ENCODE measurements at regions not wholly inside any gene's neighbourhood (a gene's known extent, or its start where the extent isn't known, plus 50 kb on each side); places are given as distances from the start of the nearest gene placed in this dataset.

DNA sequence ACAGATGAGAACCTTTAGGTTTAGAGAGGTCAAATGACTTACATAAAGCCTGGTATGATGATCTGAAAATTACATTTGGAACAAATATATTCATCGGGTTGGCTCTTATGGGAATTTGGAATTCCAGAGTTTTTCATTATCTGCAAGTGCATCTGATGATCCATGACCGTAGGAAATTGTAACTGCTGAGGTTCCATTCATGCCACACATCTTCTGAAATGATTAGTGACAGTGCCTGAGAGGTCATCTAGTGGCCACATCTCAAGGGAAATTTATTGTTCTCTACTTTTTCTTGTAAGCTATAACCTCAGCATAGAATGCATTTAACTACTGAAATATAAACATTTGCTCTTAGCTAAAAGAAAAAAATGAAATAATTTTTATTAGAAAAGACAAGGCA is 105.8 kb upstream of the NWD2 start:
- no peak for TF ChIP-seq ZNF274 (IDR thresholded peaks at IDR 0.05; ENCODE audit: low read depth, low read length)
- TF ChIP-seq SUZ12 (IDR thresholded peaks at IDR 0.05; ENCODE audit: extremely low read depth, insufficient read depth, insufficient read length): no peak
- TF ChIP-seq YY1 (IDR thresholded peaks at IDR 0.05; ENCODE audit: insufficient read depth, insufficient read length): no peak

All from NT2/D1 (cell line).